ENCODE measurements at regions not wholly inside any gene's neighbourhood (a gene's known extent, or its start where the extent isn't known, plus 50 kb on each side); places are given as distances from the start of the nearest gene placed in this dataset.

GRCh38 chr14:59120921-59121320 is 67.5 kb upstream of the DAAM1 start:
- DNase-seq, result no peak
- no peaks in the 10 kb centered on the region for H3K9me3 ChIP-seq (ENCODE audit: control insufficient read depth, low read length)
- H3K27me3 ChIP-seq (replicated peaks; ENCODE audit: control insufficient read depth, insufficient read depth, low read length, poor library complexity, severe bottlenecking), result no peaks in the 10 kb centered on the region
- no peak overlapping the region for H3K27ac ChIP-seq (ENCODE audit: insufficient read depth, low read length, poor library complexity, severe bottlenecking)
- no peak overlapping the region for H3K4me3 ChIP-seq (ENCODE audit: insufficient read depth, low read depth, low read length, poor library complexity, severe bottlenecking)
- no peaks in the 10 kb centered on the region for H3K36me3 ChIP-seq (ENCODE audit: control insufficient read depth, insufficient read depth, low read length)
- no peaks in the 10 kb centered on the region for H3K4me1 ChIP-seq (ENCODE audit: control insufficient read depth, insufficient read depth, low read length, poor library complexity, severe bottlenecking)

DNA sequence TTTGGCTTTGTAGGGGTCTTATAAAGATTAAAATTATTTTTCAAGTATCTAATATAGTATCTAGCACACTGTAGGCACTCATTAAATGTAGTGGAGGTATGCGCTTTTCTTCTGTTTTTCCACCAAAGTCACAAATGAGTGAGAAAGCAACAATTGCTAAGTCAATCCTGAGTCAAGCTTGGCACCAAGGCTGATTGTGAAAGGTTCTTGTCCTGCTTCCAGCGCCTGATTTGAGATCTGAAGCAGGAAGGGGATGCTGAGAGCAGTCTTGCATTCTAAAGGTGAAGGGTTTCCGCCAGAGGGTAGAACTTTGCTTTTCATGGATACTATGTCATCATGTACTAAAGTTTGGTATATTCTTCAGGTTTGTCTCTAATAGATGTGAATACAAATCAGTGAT is 64.9 kb upstream of the DAAM1 start:
- Histone ChIP-seq H3K4me1 (ENCODE audit: control insufficient read depth, insufficient read depth, low read length, poor library complexity, severe bottlenecking) (no peaks in the 10 kb centered on the region), H3K27ac (ENCODE audit: insufficient read depth, low read length, poor library complexity, severe bottlenecking) (no peak overlapping the region), H3K27me3 (replicated peaks; ENCODE audit: control insufficient read depth, insufficient read depth, low read length, poor library complexity, severe bottlenecking) (no peaks in the 10 kb centered on the region), H3K4me3 (ENCODE audit: insufficient read depth, low read depth, low read length, poor library complexity, severe bottlenecking) (no peak overlapping the region), H3K36me3 (ENCODE audit: control insufficient read depth, insufficient read depth, low read length) (no peaks in the 10 kb centered on the region), H3K9me3 (ENCODE audit: control insufficient read depth, low read length) (no peaks in the 10 kb centered on the region)
- no peak for DNase-seq

- Histone ChIP-seq H3K4me3 (ENCODE audit: insufficient read depth, low read depth, low read length, poor library complexity, severe bottlenecking) (no peak overlapping the region), H3K9me3 (ENCODE audit: control insufficient read depth, low read length) (no peaks in the 10 kb centered on the region), H3K4me1 (ENCODE audit: control insufficient read depth, insufficient read depth, low read length, poor library complexity, severe bottlenecking) (no peaks in the 10 kb centered on the region), H3K27ac (ENCODE audit: insufficient read depth, low read length, poor library complexity, severe bottlenecking) (no peak overlapping the region), H3K36me3 (ENCODE audit: control insufficient read depth, insufficient read depth, low read length) (no peaks in the 10 kb centered on the region), H3K27me3 (replicated peaks; ENCODE audit: control insufficient read depth, insufficient read depth, low read length, poor library complexity, severe bottlenecking) (no peaks in the 10 kb centered on the region)
- DNase-seq, result no peak
Observed at GRCh38 chr14:59123975-59124374, 64.5 kb upstream of the DAAM1 start.

DNA sequence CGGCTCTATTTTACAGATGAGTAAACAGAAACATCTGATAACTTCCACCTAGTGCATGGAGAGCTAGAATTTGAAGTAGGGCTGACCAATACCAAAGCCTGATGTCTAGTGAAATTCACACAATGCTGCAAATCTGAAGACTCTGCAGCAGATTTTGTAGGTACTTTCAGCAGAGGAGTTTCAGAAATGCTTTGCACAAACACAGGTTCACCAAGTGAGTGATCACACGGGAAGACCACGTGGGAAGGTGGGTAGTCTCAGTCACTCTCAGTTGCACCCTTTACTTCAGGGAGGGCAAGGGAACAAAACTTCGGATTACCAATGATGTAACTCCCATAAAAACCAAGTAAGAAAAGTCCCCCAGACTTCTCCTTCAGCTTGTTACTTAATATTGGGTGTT is 63.3 kb upstream of the DAAM1 start:
- Histone ChIP-seq H3K27me3 (replicated peaks; ENCODE audit: control insufficient read depth, insufficient read depth, low read length, poor library complexity, severe bottlenecking) (no peaks in the 10 kb centered on the region), H3K27ac (ENCODE audit: insufficient read depth, low read length, poor library complexity, severe bottlenecking) (no peak overlapping the region), H3K9me3 (ENCODE audit: control insufficient read depth, low read length) (no peaks in the 10 kb centered on the region), H3K36me3 (ENCODE audit: control insufficient read depth, insufficient read depth, low read length) (no peaks in the 10 kb centered on the region), H3K4me1 (ENCODE audit: control insufficient read depth, insufficient read depth, low read length, poor library complexity, severe bottlenecking) (no peaks in the 10 kb centered on the region), H3K4me3 (ENCODE audit: insufficient read depth, low read depth, low read length, poor library complexity, severe bottlenecking) (no peak overlapping the region)
- DNase-seq, result no peak

DNA sequence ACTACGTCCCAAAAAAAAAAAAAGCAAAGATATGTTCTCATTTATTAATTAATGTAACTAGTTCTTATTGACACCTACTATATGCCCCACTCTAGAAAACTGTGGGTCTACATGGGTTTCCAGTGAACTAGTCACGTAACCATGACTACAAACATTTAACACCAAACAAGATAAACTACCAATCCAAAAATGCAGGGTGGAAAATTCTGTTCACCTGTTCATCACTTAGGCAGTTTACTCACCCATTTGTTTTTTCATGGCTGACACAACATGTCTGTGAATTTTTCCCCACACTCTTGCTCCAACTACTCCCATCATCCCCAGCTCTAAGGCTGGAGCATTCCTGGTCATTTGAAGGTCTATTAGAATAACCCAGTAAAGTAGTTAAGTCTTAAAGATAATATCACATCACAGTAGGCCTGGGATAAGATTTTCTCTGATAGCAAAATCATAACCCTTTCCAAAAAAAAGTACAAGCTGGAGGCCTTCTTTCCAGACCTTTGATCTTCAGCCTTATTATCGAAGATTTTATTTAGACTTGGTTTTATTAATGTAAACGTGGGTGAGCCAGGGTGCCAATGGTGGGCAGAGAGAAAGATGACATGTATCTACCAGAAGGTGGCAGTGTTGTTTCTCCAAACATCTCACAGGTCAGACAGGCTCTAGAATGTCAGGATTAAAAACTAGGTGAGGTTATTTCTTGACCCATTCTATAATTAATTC is 61.6 kb upstream of the DAAM1 start:
- Histone ChIP-seq H3K36me3 (ENCODE audit: control insufficient read depth, insufficient read depth, low read length) (no peaks in the 10 kb centered on the region), H3K27me3 (replicated peaks; ENCODE audit: control insufficient read depth, insufficient read depth, low read length, poor library complexity, severe bottlenecking) (no peaks in the 10 kb centered on the region), H3K9me3 (ENCODE audit: control insufficient read depth, low read length) (no peaks in the 10 kb centered on the region), H3K4me1 (ENCODE audit: control insufficient read depth, insufficient read depth, low read length, poor library complexity, severe bottlenecking) (no peaks in the 10 kb centered on the region), H3K27ac (ENCODE audit: insufficient read depth, low read length, poor library complexity, severe bottlenecking) (no peak overlapping the region), H3K4me3 (ENCODE audit: insufficient read depth, low read depth, low read length, poor library complexity, severe bottlenecking) (no peak overlapping the region)
- peak in 1 of 3 donors; percentile 16 for DNase-seq

- Histone ChIP-seq H3K4me3 (ENCODE audit: insufficient read depth, low read depth, low read length, poor library complexity, severe bottlenecking) (no peak overlapping the region), H3K27me3 (replicated peaks; ENCODE audit: control insufficient read depth, insufficient read depth, low read length, poor library complexity, severe bottlenecking) (no peaks in the 10 kb centered on the region), H3K27ac (ENCODE audit: insufficient read depth, low read length, poor library complexity, severe bottlenecking) (no peak overlapping the region), H3K36me3 (ENCODE audit: control insufficient read depth, insufficient read depth, low read length) (no peaks in the 10 kb centered on the region), H3K9me3 (ENCODE audit: control insufficient read depth, low read length) (no peaks in the 10 kb centered on the region), H3K4me1 (ENCODE audit: control insufficient read depth, insufficient read depth, low read length, poor library complexity, severe bottlenecking) (no peaks in the 10 kb centered on the region)
- DNase-seq, result no peak
Observed at GRCh38 chr14:59127437-59127732, 61.1 kb upstream of the DAAM1 start.

- H3K4me3 ChIP-seq (ENCODE audit: insufficient read depth, low read depth, low read length, poor library complexity, severe bottlenecking), result no peak overlapping the region
- H3K27ac ChIP-seq (ENCODE audit: insufficient read depth, low read length, poor library complexity, severe bottlenecking), result no peak overlapping the region
- H3K4me1 ChIP-seq (ENCODE audit: control insufficient read depth, insufficient read depth, low read length, poor library complexity, severe bottlenecking), result no peaks in the 10 kb centered on the region
- H3K9me3 ChIP-seq (ENCODE audit: control insufficient read depth, low read length), result no peaks in the 10 kb centered on the region
- no peaks in the 10 kb centered on the region for H3K36me3 ChIP-seq (ENCODE audit: control insufficient read depth, insufficient read depth, low read length)
- DNase-seq, result no peak
- H3K27me3 ChIP-seq (replicated peaks; ENCODE audit: control insufficient read depth, insufficient read depth, low read length, poor library complexity, severe bottlenecking), result no peaks in the 10 kb centered on the region
Observed at GRCh38 chr14:59130462-59130861, 58.0 kb upstream of the DAAM1 start.

DNA sequence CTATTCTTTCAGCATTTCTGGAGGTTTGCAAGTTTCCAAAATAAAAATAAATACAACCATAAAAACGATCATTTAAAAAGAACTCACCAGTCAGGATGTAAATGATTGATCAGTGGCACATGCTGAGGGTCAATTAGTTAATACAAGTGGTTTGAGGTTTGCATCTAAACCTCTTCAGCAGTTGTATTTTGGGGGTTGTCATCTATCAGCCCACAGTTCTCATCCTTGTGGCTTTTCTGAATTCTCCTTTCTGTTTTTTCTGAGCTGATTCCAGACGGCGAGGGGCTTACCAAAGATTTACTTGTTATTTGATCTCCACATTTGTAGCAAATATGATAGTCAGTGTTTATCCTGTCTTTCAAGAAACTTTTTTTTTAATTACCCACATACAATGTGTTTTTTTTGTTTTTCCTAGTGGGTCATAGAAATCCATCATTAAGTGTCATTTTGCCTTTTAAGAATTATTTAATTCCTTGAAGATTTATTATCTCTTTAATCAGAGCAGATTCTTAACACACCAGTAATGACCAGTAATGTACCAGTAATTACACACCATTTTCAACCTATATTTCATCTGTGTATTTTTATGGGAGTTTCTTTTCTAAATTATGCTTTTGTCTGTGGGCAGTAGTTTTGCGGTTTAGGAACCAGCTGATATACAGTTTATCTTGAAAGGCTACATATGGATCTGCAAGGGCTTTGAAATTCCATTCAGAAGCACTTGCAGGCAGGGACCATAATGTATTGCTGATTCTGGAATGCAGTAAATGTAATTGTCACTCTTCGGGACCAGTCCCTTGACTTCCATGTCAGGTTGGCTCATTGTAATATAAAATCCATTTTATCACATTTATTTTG is 56.3 kb upstream of the DAAM1 start:
- no peak for DNase-seq
- Histone ChIP-seq H3K27ac (ENCODE audit: insufficient read depth, low read length, poor library complexity, severe bottlenecking) (no peak overlapping the region), H3K4me1 (ENCODE audit: control insufficient read depth, insufficient read depth, low read length, poor library complexity, severe bottlenecking) (no peaks in the 10 kb centered on the region), H3K36me3 (ENCODE audit: control insufficient read depth, insufficient read depth, low read length) (no peaks in the 10 kb centered on the region), H3K9me3 (ENCODE audit: control insufficient read depth, low read length) (no peaks in the 10 kb centered on the region), H3K4me3 (ENCODE audit: insufficient read depth, low read depth, low read length, poor library complexity, severe bottlenecking) (no peak overlapping the region), H3K27me3 (replicated peaks; ENCODE audit: control insufficient read depth, insufficient read depth, low read length, poor library complexity, severe bottlenecking) (no peaks in the 10 kb centered on the region)

DNA sequence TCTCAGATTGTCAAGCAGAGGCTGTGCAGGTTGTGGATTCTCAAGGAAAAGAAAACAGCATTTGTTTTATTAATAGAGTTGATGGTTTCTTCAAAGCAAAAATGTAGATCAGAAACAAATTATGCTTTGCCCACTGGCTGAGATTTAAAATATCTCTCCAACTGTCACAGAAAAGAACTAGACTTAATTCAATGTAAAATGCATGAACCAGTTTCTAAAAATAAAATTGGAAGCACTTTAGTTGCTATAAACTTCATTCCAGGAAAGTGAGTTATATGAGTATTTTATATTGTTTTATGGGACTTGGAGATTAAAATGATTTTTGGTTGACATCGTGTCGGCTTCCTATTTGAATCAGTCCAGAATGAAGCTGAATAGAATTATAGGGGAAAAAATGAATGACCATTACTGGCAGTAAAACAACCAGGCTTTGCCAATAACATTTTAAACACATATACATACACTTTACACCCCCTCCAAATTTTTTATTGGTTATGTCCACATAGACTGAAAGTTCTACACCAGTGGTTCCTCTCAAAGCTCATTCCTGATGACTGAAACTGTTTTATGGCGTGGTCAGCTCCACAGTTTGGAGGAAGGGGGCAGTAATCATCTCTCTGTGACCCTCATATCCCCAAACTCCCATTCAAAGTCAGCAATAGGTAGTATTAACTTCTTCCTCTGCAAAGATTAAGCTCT is 55.5 kb upstream of the DAAM1 start:
- Histone ChIP-seq H3K4me3 (ENCODE audit: insufficient read depth, low read depth, low read length, poor library complexity, severe bottlenecking) (no peak overlapping the region), H3K27ac (ENCODE audit: insufficient read depth, low read length, poor library complexity, severe bottlenecking) (no peak overlapping the region), H3K27me3 (replicated peaks; ENCODE audit: control insufficient read depth, insufficient read depth, low read length, poor library complexity, severe bottlenecking) (no peaks in the 10 kb centered on the region), H3K9me3 (ENCODE audit: control insufficient read depth, low read length) (no peaks in the 10 kb centered on the region), H3K36me3 (ENCODE audit: control insufficient read depth, insufficient read depth, low read length) (no peaks in the 10 kb centered on the region), H3K4me1 (ENCODE audit: control insufficient read depth, insufficient read depth, low read length, poor library complexity, severe bottlenecking) (no peaks in the 10 kb centered on the region)
- no peak for DNase-seq

DNA sequence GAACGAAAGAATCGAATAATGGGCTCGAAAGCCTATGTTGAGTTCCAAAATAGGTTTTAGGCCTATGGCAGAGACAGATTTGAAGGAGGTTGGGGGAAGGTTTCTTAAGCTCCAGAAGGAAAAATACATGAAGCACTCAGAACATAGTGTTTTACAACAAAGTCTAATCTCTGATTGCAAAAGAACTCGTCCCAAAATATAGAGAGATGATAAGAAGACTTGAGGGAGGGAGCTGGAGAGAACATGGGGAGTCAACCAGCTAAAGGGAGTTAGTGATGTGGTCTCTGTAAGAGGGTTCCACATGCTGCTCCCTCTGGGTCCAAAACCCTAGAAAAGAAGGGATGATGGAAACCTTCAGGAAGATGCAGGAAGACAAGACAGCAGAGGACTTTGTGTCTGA is 54.8 kb upstream of the DAAM1 start:
- Histone ChIP-seq H3K27ac (ENCODE audit: insufficient read depth, low read length, poor library complexity, severe bottlenecking) (no peak overlapping the region), H3K4me3 (ENCODE audit: insufficient read depth, low read depth, low read length, poor library complexity, severe bottlenecking) (no peak overlapping the region), H3K9me3 (ENCODE audit: control insufficient read depth, low read length) (no peaks in the 10 kb centered on the region), H3K36me3 (ENCODE audit: control insufficient read depth, insufficient read depth, low read length) (no peaks in the 10 kb centered on the region), H3K27me3 (replicated peaks; ENCODE audit: control insufficient read depth, insufficient read depth, low read length, poor library complexity, severe bottlenecking) (no peaks in the 10 kb centered on the region), H3K4me1 (ENCODE audit: control insufficient read depth, insufficient read depth, low read length, poor library complexity, severe bottlenecking) (no peaks in the 10 kb centered on the region)
- DNase-seq, result no peak
